ENCODE measurements at regions not wholly inside any gene's neighbourhood (a gene's known extent, or its start where the extent isn't known, plus 50 kb on each side); places are given as distances from the start of the nearest gene placed in this dataset.

- DNase-seq = no peak
Measured at GRCh38 chr18:37617623-37618022, 52.0 kb upstream of the CELF4 start.

Data from T1000 (cell line).